Lower leg skin (tissue), 4 donors: ENCODE measurements at regions not wholly inside any gene's neighbourhood (a gene's known extent, or its start where the extent isn't known, plus 50 kb on each side); places are given as distances from the start of the nearest gene placed in this dataset.

Experiments
- DNase-seq, 2 donors: peaks; one replicate each; pipeline ENCODE4 v3.0.0-alpha.2; 2019; ENCODE audit warnings: low spot score in 2 of 2
- H3K4me3 ChIP-seq: fragments of 200-600 bp; sonication (generic); 2 replicates; pipeline ENCODE4 v1.5.1; 2017; ENCODE audit warnings: mild to moderate bottlenecking, low read depth; ENCODE audit not compliant: poor library complexity, severe bottlenecking
- POLR2A ChIP-seq, 2 donors: fragments of 450-650 bp; IDR thresholded peaks; one replicate each; pipeline ENCODE4 v1.6.1; 2016 to 2017; ENCODE audit warnings: antibody characterized with exemption in 2 of 2, mild to moderate bottlenecking in 1 of 2, moderate library complexity in 1 of 2
- WGBS, 2 donors: methylation state at CpG; one replicate each; pipeline ENCODE4 v1.1.5; 2018; 5-methylcytosine and 5-hydroxymethylcytosine counted together
- intact Hi-C: fragments of 100-400 bp; cut with DNase I; formaldehyde crosslinking; loops from one replicate; pipeline ENCODE4 v1.15.0; 2023; ENCODE audit warnings: low total_unique reads
- TF ChIP-seq, protein P1 (sequence below), 3 donors: fragments of 450-650 bp; IDR thresholded peaks; one replicate each; pipeline ENCODE4 v1.5.1; 2016; ENCODE audit warnings: antibody characterized with exemption in 3 of 3, mild to moderate bottlenecking in 3 of 3, moderate library complexity in 2 of 3

DNA sequence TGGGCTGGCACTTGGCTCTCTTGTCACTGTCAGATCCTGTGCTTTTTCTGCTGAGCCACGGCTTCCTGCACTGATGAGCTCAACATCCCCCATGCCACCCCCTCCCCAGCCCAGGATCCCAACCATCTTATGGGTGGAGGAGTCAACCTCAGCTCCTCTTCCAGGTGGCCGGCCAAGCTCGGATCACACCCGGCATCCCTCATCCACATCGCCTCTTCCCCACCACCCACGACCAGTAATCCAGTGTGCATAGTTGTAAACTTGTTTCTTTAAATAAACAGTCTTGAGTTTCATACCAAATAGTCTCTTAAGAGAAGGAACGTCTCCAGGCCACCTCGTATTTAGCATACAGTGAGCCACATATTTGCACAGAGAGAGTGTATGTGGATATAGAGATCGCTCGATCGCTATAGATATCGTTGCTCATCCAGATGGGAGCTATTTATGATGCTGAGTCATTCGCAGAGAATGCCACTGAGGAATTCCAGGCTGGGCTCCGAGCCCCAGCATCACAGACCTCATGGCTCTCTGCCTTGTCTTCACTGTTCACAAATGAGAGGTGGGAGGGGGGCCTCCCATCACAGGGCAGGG lies 61.8 kb upstream of the CPLX2 start:
- TF ChIP-seq, protein P1, sequence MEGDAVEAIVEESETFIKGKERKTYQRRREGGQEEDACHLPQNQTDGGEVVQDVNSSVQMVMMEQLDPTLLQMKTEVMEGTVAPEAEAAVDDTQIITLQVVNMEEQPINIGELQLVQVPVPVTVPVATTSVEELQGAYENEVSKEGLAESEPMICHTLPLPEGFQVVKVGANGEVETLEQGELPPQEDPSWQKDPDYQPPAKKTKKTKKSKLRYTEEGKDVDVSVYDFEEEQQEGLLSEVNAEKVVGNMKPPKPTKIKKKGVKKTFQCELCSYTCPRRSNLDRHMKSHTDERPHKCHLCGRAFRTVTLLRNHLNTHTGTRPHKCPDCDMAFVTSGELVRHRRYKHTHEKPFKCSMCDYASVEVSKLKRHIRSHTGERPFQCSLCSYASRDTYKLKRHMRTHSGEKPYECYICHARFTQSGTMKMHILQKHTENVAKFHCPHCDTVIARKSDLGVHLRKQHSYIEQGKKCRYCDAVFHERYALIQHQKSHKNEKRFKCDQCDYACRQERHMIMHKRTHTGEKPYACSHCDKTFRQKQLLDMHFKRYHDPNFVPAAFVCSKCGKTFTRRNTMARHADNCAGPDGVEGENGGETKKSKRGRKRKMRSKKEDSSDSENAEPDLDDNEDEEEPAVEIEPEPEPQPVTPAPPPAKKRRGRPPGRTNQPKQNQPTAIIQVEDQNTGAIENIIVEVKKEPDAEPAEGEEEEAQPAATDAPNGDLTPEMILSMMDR (IDR thresholded peaks at IDR 0.05), result no peak
- no peak for TF ChIP-seq POLR2A (IDR thresholded peaks at IDR 0.05)
- DNase-seq, result no peak
- no peak overlapping the region for H3K4me3 ChIP-seq
- intact Hi-C loops, result no loop called here
- WGBS, 2 donors, result 24 to 27% methylated on average over 14 of the region's 14 CpGs

DNA sequence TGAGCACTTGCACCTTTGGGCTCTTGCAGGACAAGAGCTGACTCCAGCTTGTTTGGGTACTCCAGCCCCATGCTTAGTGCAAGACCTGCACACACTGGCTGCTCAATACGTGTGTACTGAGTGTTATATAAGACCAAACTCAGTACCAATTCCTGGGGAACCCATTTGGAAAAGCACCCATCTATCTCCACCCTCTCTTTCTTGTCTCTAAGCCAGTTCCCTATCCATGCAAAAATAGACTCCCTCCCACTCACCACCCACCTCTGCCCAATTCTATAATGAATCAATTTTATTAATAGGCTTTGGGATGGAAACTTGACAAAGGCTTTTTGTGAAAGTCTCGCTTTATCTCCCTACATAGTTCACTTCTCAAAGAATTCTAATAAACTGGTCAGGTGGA lies 60.9 kb upstream of the CPLX2 start:
- DNase-seq, result no peak
- no peak overlapping the region for H3K4me3 ChIP-seq
- 69 to 71% methylated on average over 2 of the region's 2 CpGs for WGBS, 2 donors
- TF ChIP-seq, protein P1 (IDR thresholded peaks at IDR 0.05), result no peak
- no peak for TF ChIP-seq POLR2A (IDR thresholded peaks at IDR 0.05)
- intact Hi-C loops, result no loop called here

DNA sequence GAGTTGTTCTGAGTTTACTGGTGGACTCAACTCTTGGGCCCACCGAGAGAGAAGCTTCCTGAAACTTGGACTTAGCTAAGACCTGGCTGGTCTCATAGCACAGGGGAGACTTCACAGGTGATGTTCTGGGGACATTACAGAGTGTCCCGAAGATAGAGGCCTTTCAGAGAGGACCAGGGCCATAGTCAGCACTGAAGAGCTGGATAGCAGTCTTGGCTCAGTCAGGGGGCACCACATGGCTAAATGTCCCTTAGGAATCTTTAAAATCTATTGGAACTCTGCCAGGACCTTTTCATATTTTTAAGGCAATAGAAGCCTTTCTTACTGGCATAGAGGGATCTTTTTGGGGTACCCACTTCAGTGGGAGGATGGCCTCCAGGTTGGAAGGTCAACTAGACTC lies 59.8 kb upstream of the CPLX2 start:
- TF ChIP-seq POLR2A (IDR thresholded peaks at IDR 0.05), result no peak
- TF ChIP-seq, protein P1 (IDR thresholded peaks at IDR 0.05), result no peak
- 80 to 97% methylated on average over 2 of the region's 2 CpGs for WGBS, 2 donors
- intact Hi-C loops, result no loop called here

GRCh38 chr5:175813943-175814630 lies 57.3 kb upstream of the CPLX2 start:
- WGBS, 2 donors, result 56 to 59% methylated on average over 4 of the region's 4 CpGs
- H3K4me3 ChIP-seq, result no peak overlapping the region
- intact Hi-C loops, result no loop called here
- no peak for DNase-seq
- no peak for TF ChIP-seq POLR2A (IDR thresholded peaks at IDR 0.05)
- TF ChIP-seq, protein P1 (IDR thresholded peaks at IDR 0.05), result no peak

More for the DNA sequence above, 59.8 kb upstream of the CPLX2 start:
- no peak overlapping the region for H3K4me3 ChIP-seq
- no peak for DNase-seq

GRCh38 chr5:175814691-175815090 lies 56.7 kb upstream of the CPLX2 start:
- TF ChIP-seq, protein P1 (IDR thresholded peaks at IDR 0.05), result no peak
- TF ChIP-seq POLR2A (IDR thresholded peaks at IDR 0.05), result no peak
- H3K4me3 ChIP-seq, result no peak overlapping the region
- intact Hi-C loops, result no loop called here
- no peak for DNase-seq
- 27 to 54% methylated on average over 10 of the region's 10 CpGs for WGBS, 2 donors
